HEK293 (cell line): ENCODE measurements at regions not wholly inside any gene's neighbourhood (a gene's known extent, or its start where the extent isn't known, plus 50 kb on each side); places are given as distances from the start of the nearest gene placed in this dataset.

Experiments used
- CTCF ChIA-PET: fragments of 350-600 bp; formaldehyde crosslinking; extraction: SDS; loops from one replicate; lab custom pipeline; 2021; ENCODE audit warnings: antibody characterized with exemption; lab: Yijun Ruan, JAX
- POLR2A ChIA-PET: fragments of 300-600 bp; formaldehyde crosslinking; extraction: SDS; loops from one replicate; lab custom pipeline; 2020; ENCODE audit warnings: antibody characterized with exemption, inconsistent platforms; lab: Yijun Ruan, JAX
- H3K27ac ChIP-seq: fragments of 200-500 bp; sonication (Bioruptor generic); 2 replicates; pipeline ENCODE4 v1.5.1; 2014; ENCODE audit warnings: low read depth, low read length, control low read depth, inconsistent platforms; ENCODE audit errors: extremely low read depth
- H3K36me3 ChIP-seq, 2 experiments: fragments of 200-500 bp in 1 of 2; sonication (Bioruptor generic) in 1 of 2; 1 replicate in 1 of 2; 2 replicates in 1 of 2; pipeline ENCODE4 v1.5.1; 2014 to 2017; ENCODE audit warnings: inconsistent platforms in 2 of 2, low read length in 2 of 2; ENCODE audit not compliant: control insufficient read depth in 2 of 2, insufficient read depth in 1 of 2
- H3K4me1 ChIP-seq: fragments of 200-500 bp; sonication (Bioruptor generic); 2 replicates; pipeline ENCODE4 v1.5.1; 2014; ENCODE audit warnings: mild to moderate bottlenecking, low read length, inconsistent platforms; ENCODE audit not compliant: control insufficient read depth, insufficient read depth
- H3K4me3 ChIP-seq: 2 replicates; pipeline ENCODE4 v1.5.1; 2011; ENCODE audit warnings: low read depth, mild to moderate bottlenecking, control low read depth, low read length, moderate library complexity
- H3K9me3 ChIP-seq: fragments of 200-500 bp; sonication (Bioruptor generic); 2 replicates; pipeline ENCODE4 v1.5.1; 2014; ENCODE audit warnings: low read depth, low read length, inconsistent platforms; ENCODE audit not compliant: control insufficient read depth, insufficient read depth
- SETDB1 ChIP-seq: IDR thresholded peaks from one replicate; pipeline ENCODE4 v1.6.1; 2017; ENCODE audit warnings: mild to moderate bottlenecking, low read length, moderate library complexity, mixed read lengths; ENCODE audit not compliant: insufficient read length
- TRIM28 ChIP-seq: IDR thresholded peaks from 2 replicates; pipeline ENCODE4 v1.6.1; 2011; ENCODE audit warnings: low read length, control low read depth, borderline replicate concordance
- ZBTB8A ChIP-seq: fragments of 450-650 bp; formaldehyde crosslinking; IDR thresholded peaks from 2 replicates; pipeline ENCODE4 v1.5.1; 2016; ENCODE audit warnings: missing biosample characterization, missing genetic modification characterization
- ZFP3 ChIP-seq: fragments of 450-650 bp; formaldehyde crosslinking; IDR thresholded peaks from 2 replicates; pipeline ENCODE4 v1.5.1; 2016; ENCODE audit warnings: low read depth, missing biosample characterization, missing genetic modification characterization
- ZNF112 ChIP-seq: fragments of 450-650 bp; formaldehyde crosslinking; IDR thresholded peaks from 2 replicates; pipeline ENCODE4 v1.5.0; 2017; ENCODE audit warnings: missing biosample characterization, missing genetic modification characterization
- ZNF138 ChIP-seq: fragments of 450-650 bp; formaldehyde crosslinking; IDR thresholded peaks from 2 replicates; pipeline ENCODE4 v1.5.1; 2016; ENCODE audit warnings: missing biosample characterization, missing genetic modification characterization, borderline replicate concordance
- ZNF157 ChIP-seq: fragments of 450-650 bp; formaldehyde crosslinking; IDR thresholded peaks from 2 replicates; pipeline ENCODE4 v1.5.1; 2016; ENCODE audit warnings: missing biosample characterization, missing genetic modification characterization
- ZNF19 ChIP-seq: fragments of 450-650 bp; formaldehyde crosslinking; IDR thresholded peaks from 2 replicates; pipeline ENCODE4; 2016; ENCODE audit warnings: missing biosample characterization, missing genetic modification characterization, low read depth
- ZNF214 ChIP-seq: fragments of 450-650 bp; formaldehyde crosslinking; IDR thresholded peaks from 2 replicates; pipeline ENCODE4 v1.5.1; 2017; ENCODE audit warnings: missing biosample characterization, mild to moderate bottlenecking, missing genetic modification characterization, borderline replicate concordance
- ZNF292 ChIP-seq: fragments of 450-650 bp; formaldehyde crosslinking; IDR thresholded peaks from 2 replicates; pipeline ENCODE4 v1.5.1; 2016; ENCODE audit warnings: low read depth, missing biosample characterization, missing genetic modification characterization, borderline replicate concordance
- ZNF302 ChIP-seq: fragments of 450-650 bp; formaldehyde crosslinking; IDR thresholded peaks from 2 replicates; pipeline ENCODE4 v1.5.1; 2016; ENCODE audit warnings: missing biosample characterization, missing genetic modification characterization, low read depth
- ZNF423 ChIP-seq: fragments of 450-650 bp; formaldehyde crosslinking; IDR thresholded peaks from 2 replicates; pipeline ENCODE4 v1.5.1; 2016; ENCODE audit warnings: missing biosample characterization, missing genetic modification characterization
- ZNF629 ChIP-seq: fragments of 450-650 bp; formaldehyde crosslinking; IDR thresholded peaks from 2 replicates; pipeline ENCODE4 v1.5.1; 2017; ENCODE audit warnings: missing biosample characterization, missing genetic modification characterization
- ZSCAN30 ChIP-seq: fragments of 450-650 bp; IDR thresholded peaks from 2 replicates; pipeline ENCODE4 v1.5.1; 2018; ENCODE audit warnings: missing biosample characterization, mild to moderate bottlenecking, missing genetic modification characterization, moderate library complexity
- TF ChIP-seq, protein P1 (sequence below): fragments of 450-650 bp; formaldehyde crosslinking; IDR thresholded peaks from 2 replicates; pipeline ENCODE4 v1.5.1; 2016; ENCODE audit warnings: missing biosample characterization, missing genetic modification characterization
- TF ChIP-seq, protein P2 (sequence below): fragments of 450-650 bp; formaldehyde crosslinking; IDR thresholded peaks from 2 replicates; pipeline ENCODE4 v1.5.1; 2016; ENCODE audit warnings: missing biosample characterization, missing genetic modification characterization, borderline replicate concordance
- TF ChIP-seq, protein P3 (sequence below): fragments of 450-650 bp; formaldehyde crosslinking; IDR thresholded peaks from 2 replicates; pipeline ENCODE4 v1.5.1; 2016; ENCODE audit warnings: missing biosample characterization, missing genetic modification characterization, borderline replicate concordance
- TF ChIP-seq, protein P4 (sequence below): fragments of 450-650 bp; formaldehyde crosslinking; IDR thresholded peaks from 2 replicates; pipeline ENCODE4 v1.5.1; 2016; ENCODE audit warnings: missing biosample characterization, missing genetic modification characterization

DNA sequence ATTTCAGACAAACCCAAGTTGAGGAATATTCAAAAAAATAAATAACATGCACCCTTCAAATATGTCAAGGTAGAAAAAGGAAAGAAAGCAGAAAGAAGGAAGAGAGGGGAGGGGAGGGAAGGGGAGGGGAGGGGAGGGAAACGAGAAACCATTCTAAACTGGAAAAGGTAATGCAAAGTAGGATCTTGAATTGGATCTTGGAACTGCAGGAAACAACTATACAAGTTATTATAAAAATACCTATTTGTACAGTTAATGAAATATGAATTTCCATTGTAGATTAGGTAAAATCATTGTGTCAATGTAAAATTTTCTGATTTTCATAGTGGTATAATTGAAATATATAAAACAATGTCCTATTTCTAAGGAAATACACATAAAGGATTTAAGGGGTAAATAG, 668.4 kb downstream of the FAT4 start:
- no peaks in the 10 kb centered on the region for H3K4me1 ChIP-seq
- no peak overlapping the region for H3K27ac ChIP-seq
- no peak overlapping the region for H3K4me3 ChIP-seq
- no peaks in the 10 kb centered on the region for H3K9me3 ChIP-seq
- no peaks in the 10 kb centered on the region for H3K36me3 ChIP-seq
- ChIA-PET CTCF (no interaction called here), POLR2A (no interaction called here)
- TF ChIP-seq ZBTB8A (tag by site-specific recombination), result no peak
- TF ChIP-seq, protein P1, sequence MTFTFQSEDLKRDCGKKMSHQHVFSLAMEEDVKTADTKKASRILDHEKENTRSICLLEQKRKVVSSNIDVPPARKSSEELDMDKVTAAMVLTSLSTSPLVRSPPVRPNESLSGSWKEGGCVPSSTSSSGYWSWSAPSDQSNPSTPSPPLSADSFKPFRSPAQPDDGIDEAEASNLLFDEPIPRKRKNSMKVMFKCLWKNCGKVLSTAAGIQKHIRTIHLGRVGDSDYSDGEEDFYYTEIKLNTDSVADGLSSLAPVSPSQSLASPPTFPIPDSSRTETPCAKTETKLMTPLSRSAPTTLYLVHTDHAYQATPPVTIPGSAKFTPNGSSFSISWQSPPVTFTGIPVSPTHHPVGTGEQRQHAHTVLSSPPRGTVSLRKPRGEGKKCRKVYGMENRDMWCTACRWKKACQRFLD, result no peak
- TF ChIP-seq SETDB1, result no peak
- no peak for TF ChIP-seq ZNF214 (tag by site-specific recombination)
- no peak for TF ChIP-seq ZNF138
- TF ChIP-seq ZNF292 (tag by site-specific recombination), result no peak
- no peak for TF ChIP-seq ZNF423 (tag by site-specific recombination)
- TF ChIP-seq, protein P2, sequence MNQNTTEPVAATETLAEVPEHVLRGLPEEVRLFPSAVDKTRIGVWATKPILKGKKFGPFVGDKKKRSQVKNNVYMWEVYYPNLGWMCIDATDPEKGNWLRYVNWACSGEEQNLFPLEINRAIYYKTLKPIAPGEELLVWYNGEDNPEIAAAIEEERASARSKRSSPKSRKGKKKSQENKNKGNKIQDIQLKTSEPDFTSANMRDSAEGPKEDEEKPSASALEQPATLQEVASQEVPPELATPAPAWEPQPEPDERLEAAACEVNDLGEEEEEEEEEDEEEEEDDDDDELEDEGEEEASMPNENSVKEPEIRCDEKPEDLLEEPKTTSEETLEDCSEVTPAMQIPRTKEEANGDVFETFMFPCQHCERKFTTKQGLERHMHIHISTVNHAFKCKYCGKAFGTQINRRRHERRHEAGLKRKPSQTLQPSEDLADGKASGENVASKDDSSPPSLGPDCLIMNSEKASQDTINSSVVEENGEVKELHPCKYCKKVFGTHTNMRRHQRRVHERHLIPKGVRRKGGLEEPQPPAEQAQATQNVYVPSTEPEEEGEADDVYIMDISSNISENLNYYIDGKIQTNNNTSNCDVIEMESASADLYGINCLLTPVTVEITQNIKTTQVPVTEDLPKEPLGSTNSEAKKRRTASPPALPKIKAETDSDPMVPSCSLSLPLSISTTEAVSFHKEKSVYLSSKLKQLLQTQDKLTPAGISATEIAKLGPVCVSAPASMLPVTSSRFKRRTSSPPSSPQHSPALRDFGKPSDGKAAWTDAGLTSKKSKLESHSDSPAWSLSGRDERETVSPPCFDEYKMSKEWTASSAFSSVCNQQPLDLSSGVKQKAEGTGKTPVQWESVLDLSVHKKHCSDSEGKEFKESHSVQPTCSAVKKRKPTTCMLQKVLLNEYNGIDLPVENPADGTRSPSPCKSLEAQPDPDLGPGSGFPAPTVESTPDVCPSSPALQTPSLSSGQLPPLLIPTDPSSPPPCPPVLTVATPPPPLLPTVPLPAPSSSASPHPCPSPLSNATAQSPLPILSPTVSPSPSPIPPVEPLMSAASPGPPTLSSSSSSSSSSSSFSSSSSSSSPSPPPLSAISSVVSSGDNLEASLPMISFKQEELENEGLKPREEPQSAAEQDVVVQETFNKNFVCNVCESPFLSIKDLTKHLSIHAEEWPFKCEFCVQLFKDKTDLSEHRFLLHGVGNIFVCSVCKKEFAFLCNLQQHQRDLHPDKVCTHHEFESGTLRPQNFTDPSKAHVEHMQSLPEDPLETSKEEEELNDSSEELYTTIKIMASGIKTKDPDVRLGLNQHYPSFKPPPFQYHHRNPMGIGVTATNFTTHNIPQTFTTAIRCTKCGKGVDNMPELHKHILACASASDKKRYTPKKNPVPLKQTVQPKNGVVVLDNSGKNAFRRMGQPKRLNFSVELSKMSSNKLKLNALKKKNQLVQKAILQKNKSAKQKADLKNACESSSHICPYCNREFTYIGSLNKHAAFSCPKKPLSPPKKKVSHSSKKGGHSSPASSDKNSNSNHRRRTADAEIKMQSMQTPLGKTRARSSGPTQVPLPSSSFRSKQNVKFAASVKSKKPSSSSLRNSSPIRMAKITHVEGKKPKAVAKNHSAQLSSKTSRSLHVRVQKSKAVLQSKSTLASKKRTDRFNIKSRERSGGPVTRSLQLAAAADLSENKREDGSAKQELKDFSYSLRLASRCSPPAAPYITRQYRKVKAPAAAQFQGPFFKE, result no peak
- no peak for TF ChIP-seq ZFP3 (tag by site-specific recombination)
- no peak for TF ChIP-seq ZNF112 (tag by site-specific recombination)
- TF ChIP-seq ZSCAN30, result no peak
- no peak for TF ChIP-seq ZNF629
- TF ChIP-seq ZNF157 (tag by site-specific recombination), result no peak

DNA sequence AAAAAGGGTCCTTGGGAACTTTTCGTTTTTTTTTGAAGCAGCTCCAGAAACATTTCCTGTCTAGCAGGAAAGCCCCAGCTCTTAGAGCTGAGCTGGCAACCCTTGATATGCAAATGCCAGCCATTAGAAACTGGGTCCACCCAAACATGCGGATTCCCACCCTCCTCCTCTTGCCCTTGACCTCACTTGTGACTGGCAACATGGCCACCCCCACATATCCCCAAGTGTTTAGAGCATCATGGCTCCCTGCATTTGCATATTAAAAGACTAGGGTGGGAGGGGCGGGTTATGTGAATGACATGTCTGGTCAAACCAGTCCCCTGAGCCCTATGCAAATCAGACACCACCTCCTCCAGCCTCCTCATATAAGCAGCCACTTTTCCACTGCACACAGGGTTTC, 671.1 kb downstream of the FAT4 start:
- TF ChIP-seq ZNF19 (tag by site-specific recombination) (no peak), ZNF302 (no peak), TRIM28 (no peak)
- TF ChIP-seq, protein P3, sequence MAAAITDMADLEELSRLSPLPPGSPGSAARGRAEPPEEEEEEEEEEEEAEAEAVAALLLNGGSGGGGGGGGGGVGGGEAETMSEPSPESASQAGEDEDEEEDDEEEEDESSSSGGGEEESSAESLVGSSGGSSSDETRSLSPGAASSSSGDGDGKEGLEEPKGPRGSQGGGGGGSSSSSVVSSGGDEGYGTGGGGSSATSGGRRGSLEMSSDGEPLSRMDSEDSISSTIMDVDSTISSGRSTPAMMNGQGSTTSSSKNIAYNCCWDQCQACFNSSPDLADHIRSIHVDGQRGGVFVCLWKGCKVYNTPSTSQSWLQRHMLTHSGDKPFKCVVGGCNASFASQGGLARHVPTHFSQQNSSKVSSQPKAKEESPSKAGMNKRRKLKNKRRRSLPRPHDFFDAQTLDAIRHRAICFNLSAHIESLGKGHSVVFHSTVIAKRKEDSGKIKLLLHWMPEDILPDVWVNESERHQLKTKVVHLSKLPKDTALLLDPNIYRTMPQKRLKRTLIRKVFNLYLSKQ, result no peak
- TF ChIP-seq, protein P4, sequence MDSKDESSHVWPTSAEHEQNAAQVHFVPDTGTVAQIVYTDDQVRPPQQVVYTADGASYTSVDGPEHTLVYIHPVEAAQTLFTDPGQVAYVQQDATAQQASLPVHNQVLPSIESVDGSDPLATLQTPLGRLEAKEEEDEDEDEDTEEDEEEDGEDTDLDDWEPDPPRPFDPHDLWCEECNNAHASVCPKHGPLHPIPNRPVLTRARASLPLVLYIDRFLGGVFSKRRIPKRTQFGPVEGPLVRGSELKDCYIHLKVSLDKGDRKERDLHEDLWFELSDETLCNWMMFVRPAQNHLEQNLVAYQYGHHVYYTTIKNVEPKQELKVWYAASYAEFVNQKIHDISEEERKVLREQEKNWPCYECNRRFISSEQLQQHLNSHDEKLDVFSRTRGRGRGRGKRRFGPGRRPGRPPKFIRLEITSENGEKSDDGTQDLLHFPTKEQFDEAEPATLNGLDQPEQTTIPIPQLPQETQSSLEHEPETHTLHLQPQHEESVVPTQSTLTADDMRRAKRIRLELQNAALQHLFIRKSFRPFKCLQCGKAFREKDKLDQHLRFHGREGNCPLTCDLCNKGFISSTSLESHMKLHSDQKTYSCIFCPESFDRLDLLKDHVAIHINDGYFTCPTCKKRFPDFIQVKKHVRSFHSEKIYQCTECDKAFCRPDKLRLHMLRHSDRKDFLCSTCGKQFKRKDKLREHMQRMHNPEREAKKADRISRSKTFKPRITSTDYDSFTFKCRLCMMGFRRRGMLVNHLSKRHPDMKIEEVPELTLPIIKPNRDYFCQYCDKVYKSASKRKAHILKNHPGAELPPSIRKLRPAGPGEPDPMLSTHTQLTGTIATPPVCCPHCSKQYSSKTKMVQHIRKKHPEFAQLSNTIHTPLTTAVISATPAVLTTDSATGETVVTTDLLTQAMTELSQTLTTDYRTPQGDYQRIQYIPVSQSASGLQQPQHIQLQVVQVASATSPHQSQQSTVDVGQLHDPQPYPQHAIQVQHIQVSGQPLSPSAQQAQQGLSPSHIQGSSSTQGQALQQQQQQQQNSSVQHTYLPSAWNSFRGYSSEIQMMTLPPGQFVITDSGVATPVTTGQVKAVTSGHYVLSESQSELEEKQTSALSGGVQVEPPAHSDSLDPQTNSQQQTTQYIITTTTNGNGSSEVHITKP (tag by site-specific recombination), result no peak
- Histone ChIP-seq H3K9me3 (no peaks in the 10 kb centered on the region), H3K27ac (no peak overlapping the region), H3K36me3 (no peaks in the 10 kb centered on the region), H3K4me1 (no peaks in the 10 kb centered on the region), H3K4me3 (no peak overlapping the region)
- ChIA-PET CTCF (interaction anchor here (1.2 kb wide), 1 partner anchor 33 kb away, joined by 3 read pairs; no protein-coding TSS in a partner anchor), POLR2A (no interaction called here)
